Right kidney (tissue), 1 donor: ENCODE measurements at regions not wholly inside any gene's neighbourhood (a gene's known extent, or its start where the extent isn't known, plus 50 kb on each side); places are given as distances from the start of the nearest gene placed in this dataset.

Source experiments
- DNase-seq: peaks from one replicate; pipeline ENCODE4 v3.0.0-alpha.2; 2016

- no peak for DNase-seq
These were observed 254.4 kb upstream of the FAT4 start for GRCh38 chr4:125060376-125060775.

- no peak for DNase-seq
These were observed 265.0 kb upstream of the FAT4 start for GRCh38 chr4:125049711-125050110.

- no peak for DNase-seq
These were observed 269.4 kb upstream of the FAT4 start for GRCh38 chr4:125045311-125045710.

- DNase-seq = no peak
These were observed 269.9 kb upstream of the FAT4 start for GRCh38 chr4:125044886-125045285.

- no peak for DNase-seq
These were observed 271.3 kb upstream of the FAT4 start for GRCh38 chr4:125043486-125043885.

- no peak for DNase-seq
These were observed 272.7 kb upstream of the FAT4 start for GRCh38 chr4:125042041-125042440.

GRCh38 chr4:125041372-125041930 is 273.3 kb upstream of the FAT4 start:
- no peak for DNase-seq

GRCh38 chr4:125039550-125039949 is 275.2 kb upstream of the FAT4 start:
- no peak for DNase-seq

- DNase-seq = no peak
These were observed 291.8 kb upstream of the FAT4 start for GRCh38 chr4:125022855-125023501.

GRCh38 chr4:125021189-125021588 is 293.6 kb upstream of the FAT4 start:
- no peak for DNase-seq

- no peak for DNase-seq
These were observed 294.4 kb upstream of the FAT4 start for GRCh38 chr4:125020089-125021034.

GRCh38 chr4:125016892-125017299 is 297.9 kb upstream of the FAT4 start:
- peak; percentile 12 for DNase-seq

- no peak for DNase-seq
These were observed 300.9 kb upstream of the FAT4 start for GRCh38 chr4:125013891-125014290.

- no peak for DNase-seq
These were observed 299.1 kb upstream of the ANKRD50 start for GRCh38 chr4:125011646-125012045.

GRCh38 chr4:125010796-125011503 is 298.4 kb upstream of the ANKRD50 start:
- DNase-seq = no peak

GRCh38 chr4:125008676-125009075 is 296.1 kb upstream of the ANKRD50 start:
- DNase-seq = no peak

- no peak for DNase-seq
These were observed 292.1 kb upstream of the ANKRD50 start for GRCh38 chr4:125004676-125005075.

- DNase-seq = no peak
These were observed 291.3 kb upstream of the ANKRD50 start for GRCh38 chr4:125003840-125004239.

- DNase-seq = no peak
These were observed 285.5 kb upstream of the ANKRD50 start for GRCh38 chr4:124997991-124998390.

GRCh38 chr4:124997124-124997523 is 284.6 kb upstream of the ANKRD50 start:
- no peak for DNase-seq

- DNase-seq = no peak
These were observed 281.3 kb upstream of the ANKRD50 start for GRCh38 chr4:124993838-124994237.

- DNase-seq = no peak
These were observed 277.9 kb upstream of the ANKRD50 start for GRCh38 chr4:124990398-124990797.

GRCh38 chr4:124980276-124980752 is 267.8 kb upstream of the ANKRD50 start:
- DNase-seq = no peak
